GM19025 (cell line): ENCODE measurements at regions not wholly inside any gene's neighbourhood (a gene's known extent, or its start where the extent isn't known, plus 50 kb on each side); places are given as distances from the start of the nearest gene placed in this dataset.

Experiments
- ATAC-seq: cut with Tn5 transposase; IDR thresholded peaks from one replicate; pipeline ENCODE4 v1.9.1; 2021; ENCODE audit warnings: mild to moderate bottlenecking, low read depth, moderate library complexity; ENCODE audit not compliant: unreplicated experiment

- no peak for ATAC-seq
These were observed 56.6 kb upstream of the SPATA13 start for GRCh38 chr13:24103782-24104372.

GRCh38 chr13:24104723-24105122 is 55.8 kb upstream of the SPATA13 start:
- ATAC-seq: no peak

- no peak for ATAC-seq
These were observed 54.1 kb upstream of the SPATA13 start for GRCh38 chr13:24106429-24106828.

- ATAC-seq: no peak
These were observed 52.4 kb upstream of the SPATA13 start for GRCh38 chr13:24107955-24108614.

GRCh38 chr13:24108615-24108965 is 51.9 kb upstream of the SPATA13 start:
- ATAC-seq: no peak

GRCh38 chr13:24110011-24110410 is 50.5 kb upstream of the SPATA13 start:
- no peak for ATAC-seq
